DND-41 (cell line): ENCODE measurements at regions not wholly inside any gene's neighbourhood (a gene's known extent, or its start where the extent isn't known, plus 50 kb on each side); places are given as distances from the start of the nearest gene placed in this dataset.

Experiments
- ATAC-seq: fragments of 200-7000 bp; cut with Tn5 transposase; 3 replicates; pipeline ENCODE4 v1.9.1; 2021; ENCODE audit warnings: low read depth; ENCODE audit not compliant: insufficient read depth
- DNase-seq: peaks from one replicate; pipeline ENCODE4 v3.0.0-alpha.2; 2020
- H2AFZ ChIP-seq: 2 replicates; pipeline ENCODE4 v1.6.0; 2012; ENCODE audit warnings: low read depth, low read length
- H3K27ac ChIP-seq: 2 replicates; pipeline ENCODE4 v1.5.1; 2012; ENCODE audit warnings: low read length, inconsistent platforms
- H3K27me3 ChIP-seq: fragments of 200-600 bp; sonication (generic); 2 replicates; pipeline ENCODE4 v1.6.0; 2012; ENCODE audit warnings: low read length, mild to moderate bottlenecking, inconsistent platforms; ENCODE audit not compliant: insufficient read depth, poor library complexity
- H3K36me3 ChIP-seq: 2 replicates; pipeline ENCODE4 v1.5.1; 2012; ENCODE audit warnings: low read length, inconsistent platforms; ENCODE audit not compliant: insufficient read depth
- H3K4me1 ChIP-seq: 2 replicates; pipeline ENCODE4 v1.5.1; 2012; ENCODE audit warnings: mild to moderate bottlenecking, low read length; ENCODE audit not compliant: insufficient read depth
- H3K4me2 ChIP-seq: 2 replicates; pipeline ENCODE4 v1.6.0; 2012; ENCODE audit warnings: mild to moderate bottlenecking, moderate library complexity, low read length, inconsistent platforms; ENCODE audit not compliant: insufficient read depth
- H3K4me3 ChIP-seq, 2 experiments: fragments of 200-600 bp in 1 of 2; shearing (Covaris generic) in 1 of 2; 2 replicates each; pipeline ENCODE4 v1.5.1; 2012 to 2016; ENCODE audit warnings: inconsistent platforms in 2 of 2, low read length in 2 of 2, mild to moderate bottlenecking in 2 of 2, low read depth in 1 of 2, moderate library complexity in 1 of 2
- H3K79me2 ChIP-seq: 2 replicates; pipeline ENCODE4 v1.6.0; 2012; ENCODE audit warnings: low read length, inconsistent platforms; ENCODE audit not compliant: insufficient read depth
- H3K9ac ChIP-seq: 2 replicates; pipeline ENCODE4 v1.6.0; 2012; ENCODE audit warnings: low read depth, mild to moderate bottlenecking, inconsistent platforms, low read length, moderate library complexity
- H3K9me3 ChIP-seq: 2 replicates; pipeline ENCODE4 v1.5.1; 2012; ENCODE audit warnings: low read length, moderate library complexity, mild to moderate bottlenecking, inconsistent platforms; ENCODE audit not compliant: insufficient read depth, severe bottlenecking
- H4K20me1 ChIP-seq: 2 replicates; pipeline ENCODE4 v1.6.0; 2012; ENCODE audit warnings: low read length; ENCODE audit not compliant: insufficient read depth
- CTCF ChIP-seq: IDR thresholded peaks from 2 replicates; pipeline ENCODE4 v1.5.1; 2012; ENCODE audit warnings: borderline replicate concordance, low read length, moderate library complexity, mild to moderate bottlenecking; ENCODE audit not compliant: poor library complexity, severe bottlenecking; ENCODE audit errors: extremely low read depth
- EZH2 ChIP-seq: IDR thresholded peaks from 3 replicates; pipeline ENCODE4 v1.6.1; 2012; ENCODE audit warnings: borderline replicate concordance, low read depth, mild to moderate bottlenecking, moderate library complexity, low read length, inconsistent platforms; ENCODE audit not compliant: severe bottlenecking

GRCh38 chr11:23370580-23371275 is 510.5 kb upstream of the CCDC179 start:
- Histone ChIP-seq H3K9me3 (no peaks in the 10 kb centered on the region), H3K36me3 (no peaks in the 10 kb centered on the region), H3K27ac (no peak overlapping the region), H3K4me2 (no peak overlapping the region), H3K27me3 (no peaks in the 10 kb centered on the region), H2AFZ (no peak overlapping the region), H3K79me2 (no peaks in the 10 kb centered on the region), H3K9ac (no peak overlapping the region), H3K4me3 (no peak overlapping the region), H4K20me1 (no peaks in the 10 kb centered on the region), H3K4me1 (no peaks in the 10 kb centered on the region)
- TF ChIP-seq CTCF (no peak), EZH2 (no peak)
- ATAC-seq (no peak), DNase-seq (no peak)

GRCh38 chr11:23377909-23378308 is 517.6 kb upstream of the CCDC179 start:
- no peaks in the 10 kb centered on the region for H3K4me1 ChIP-seq
- H4K20me1 ChIP-seq, result no peaks in the 10 kb centered on the region
- TF ChIP-seq CTCF (no peak), EZH2 (no peak)
- H3K27me3 ChIP-seq, result no peaks in the 10 kb centered on the region
- no peak overlapping the region for H3K4me2 ChIP-seq
- H2AFZ ChIP-seq, result no peak overlapping the region
- H3K79me2 ChIP-seq, result no peaks in the 10 kb centered on the region
- H3K9me3 ChIP-seq, result no peaks in the 10 kb centered on the region
- H3K4me3 ChIP-seq, result no peak overlapping the region
- DNase-seq, result no peak
- no peak for ATAC-seq
- no peaks in the 10 kb centered on the region for H3K36me3 ChIP-seq
- H3K27ac ChIP-seq, result no peak overlapping the region
- no peak overlapping the region for H3K9ac ChIP-seq

GRCh38 chr11:23391031-23391430 is 530.8 kb upstream of the CCDC179 start:
- no peaks in the 10 kb centered on the region for H4K20me1 ChIP-seq
- H3K4me1 ChIP-seq, result no peaks in the 10 kb centered on the region
- no peak overlapping the region for H3K4me2 ChIP-seq
- H3K27ac ChIP-seq, result no peak overlapping the region
- H3K79me2 ChIP-seq, result no peaks in the 10 kb centered on the region
- no peak overlapping the region for H3K4me3 ChIP-seq
- TF ChIP-seq CTCF, result no peak
- no peak for TF ChIP-seq EZH2
- no peaks in the 10 kb centered on the region for H3K27me3 ChIP-seq
- no peaks in the 10 kb centered on the region for H3K36me3 ChIP-seq
- H3K9ac ChIP-seq, result no peak overlapping the region
- DNase-seq, result no peak
- no peaks in the 10 kb centered on the region for H3K9me3 ChIP-seq
- H2AFZ ChIP-seq, result no peak overlapping the region
- no peak for ATAC-seq

DNA sequence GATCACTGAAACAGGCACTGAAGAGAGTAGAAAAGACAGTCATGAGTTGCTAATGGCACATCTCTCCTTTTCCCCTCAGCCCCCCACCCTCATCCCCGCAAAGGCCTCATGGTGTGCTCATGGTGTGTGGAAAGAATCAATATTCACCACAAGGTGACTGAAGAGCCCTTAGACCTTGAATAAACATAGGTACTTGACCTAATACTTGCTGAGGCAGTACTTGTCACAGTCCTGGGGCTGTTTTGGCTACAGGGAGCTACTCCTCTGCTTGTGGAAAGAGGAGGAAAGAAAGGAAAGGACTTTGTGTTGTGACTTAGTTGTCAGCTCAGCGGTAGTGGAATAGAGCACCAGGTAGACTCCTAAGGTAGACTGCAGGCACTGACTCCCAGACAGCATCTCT is 537.8 kb upstream of the CCDC179 start:
- DNase-seq, result no peak
- H3K36me3 ChIP-seq, result no peaks in the 10 kb centered on the region

More for the DNA sequence above, 537.8 kb upstream of the CCDC179 start:
- TF ChIP-seq EZH2 (no peak), CTCF (no peak)
- no peak overlapping the region for H3K9ac ChIP-seq
- no peaks in the 10 kb centered on the region for H4K20me1 ChIP-seq
- H3K9me3 ChIP-seq, result no peaks in the 10 kb centered on the region
- H3K4me1 ChIP-seq, result no peaks in the 10 kb centered on the region
- H3K27me3 ChIP-seq, result no peaks in the 10 kb centered on the region
- no peak overlapping the region for H3K27ac ChIP-seq
- H3K4me2 ChIP-seq, result no peak overlapping the region
- ATAC-seq, result no peak
- no peak overlapping the region for H3K4me3 ChIP-seq
- no peak overlapping the region for H2AFZ ChIP-seq
- no peaks in the 10 kb centered on the region for H3K79me2 ChIP-seq
